ENCODE measurements at regions not wholly inside any gene's neighbourhood (a gene's known extent, or its start where the extent isn't known, plus 50 kb on each side); places are given as distances from the start of the nearest gene placed in this dataset.

- WGBS, 10 experiments, result 0 to 100% (median 80%) methylated on average over 1 of the region's 1 CpG; no CpG with 5 or more reads in 3 of the 10 experiments
- ATAC-seq (replicated peaks in 6 of 8), result peak in 2 of 8 experiments; percentile 29 to 77
- in situ Hi-C loops (cut with MboI; ENCODE audit: low pct_unique_long_range_greater_than_20kb in 2 of 9, low sequenced_read_pairs in 9 of 9, unreplicated experiment in 9 of 9), result no loop called here
- peaks cover 5 to 14% of the 10 kb centered on the region in 2 donors for H3K4me1 ChIP-seq (replicated peaks in 1 of 2)
- H3K27ac ChIP-seq, result no peak overlapping the region
- no peak overlapping the region for H3K4me3 ChIP-seq
Observed at GRCh38 chr1:217109928-217110327, 386.7 kb upstream of the ESRRG start.

DNA sequence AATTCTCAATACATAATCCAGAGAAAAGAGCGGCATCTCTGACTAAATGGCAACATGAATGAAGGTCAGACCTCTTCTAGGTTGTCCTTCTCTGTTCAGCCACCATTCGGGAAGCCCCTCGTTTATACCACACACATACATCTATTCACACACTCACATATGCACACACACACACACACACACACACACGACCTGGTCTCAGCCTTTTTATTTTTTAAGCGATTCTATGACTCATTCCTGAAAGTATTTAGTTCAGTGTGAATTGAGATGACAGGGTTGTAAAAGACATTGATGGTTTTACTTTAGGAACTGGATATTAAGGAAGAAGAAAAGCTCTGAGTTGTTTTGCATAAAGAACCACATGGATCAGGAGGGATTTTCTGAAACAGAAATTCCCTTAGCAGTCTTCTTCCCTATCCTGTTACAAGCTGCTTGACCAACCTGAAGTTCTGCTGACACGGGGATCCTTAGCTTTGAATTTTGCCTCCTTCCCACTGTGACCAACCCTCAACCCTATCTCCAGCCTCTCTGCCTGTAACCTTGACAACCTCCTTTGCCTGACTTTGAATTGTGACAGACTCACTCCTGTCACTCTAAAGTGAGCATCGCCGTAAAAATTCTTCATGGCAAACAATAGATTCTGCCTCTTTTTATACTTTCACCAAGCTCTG lies 383.1 kb upstream of the ESRRG start:
- Histone ChIP-seq H3K27ac (no peak overlapping the region), H3K4me3 (no peak overlapping the region), H3K4me1 (replicated peaks in 1 of 2) (peaks cover 5 to 14% of the 10 kb centered on the region in 2 donors)
- in situ Hi-C loops (cut with MboI; ENCODE audit: low pct_unique_long_range_greater_than_20kb in 2 of 9, low sequenced_read_pairs in 9 of 9, unreplicated experiment in 9 of 9), result no loop called here
- peak; percentile 12 to 67 (median 36) for ATAC-seq (replicated peaks in 6 of 8)
- 14 to 92% (median 54%) methylated on average over 1 to 7 of the region's 8 CpGs for WGBS, 10 experiments

GRCh38 chr1:217105437-217105836 lies 382.2 kb upstream of the ESRRG start:
- Histone ChIP-seq H3K4me1 (replicated peaks in 1 of 2) (peaks cover 5 to 14% of the 10 kb centered on the region in 2 donors), H3K27ac (no peak overlapping the region), H3K4me3 (no peak overlapping the region)
- 17 to 88% (median 71%) methylated on average over 1 to 5 of the region's 5 CpGs; no CpG with 5 or more reads in 2 of the 10 experiments for WGBS, 10 experiments
- in situ Hi-C loops (cut with MboI; ENCODE audit: low pct_unique_long_range_greater_than_20kb in 2 of 9, low sequenced_read_pairs in 9 of 9, unreplicated experiment in 9 of 9), result no loop called here
- peak in 4 of 8 experiments; percentile 39 to 72 (median 42) for ATAC-seq (replicated peaks in 6 of 8)

GRCh38 chr1:217097819-217098218 lies 374.6 kb upstream of the ESRRG start:
- Histone ChIP-seq H3K27ac (no peak overlapping the region), H3K4me1 (replicated peaks in 1 of 2) (no peaks in the 10 kb centered on the region), H3K4me3 (no peak overlapping the region)
- ATAC-seq (replicated peaks in 6 of 8), result no peak
- in situ Hi-C loops (cut with MboI; ENCODE audit: low pct_unique_long_range_greater_than_20kb in 2 of 9, low sequenced_read_pairs in 9 of 9, unreplicated experiment in 9 of 9), result no loop called here

- Histone ChIP-seq H3K4me1 (replicated peaks in 1 of 2) (peaks cover 4 to 9% of the 10 kb centered on the region in 2 donors), H3K27ac (no peak overlapping the region), H3K4me3 (no peak overlapping the region)
- in situ Hi-C loops (cut with MboI; ENCODE audit: low pct_unique_long_range_greater_than_20kb in 2 of 9, low sequenced_read_pairs in 9 of 9, unreplicated experiment in 9 of 9), result no loop called here
- WGBS, 10 experiments, result 40 to 97% (median 88%) methylated on average over 1 to 7 of the region's 7 CpGs
- no peak for ATAC-seq (replicated peaks in 6 of 8)
Observed at GRCh38 chr1:217096200-217096599, 373.0 kb upstream of the ESRRG start.

DNA sequence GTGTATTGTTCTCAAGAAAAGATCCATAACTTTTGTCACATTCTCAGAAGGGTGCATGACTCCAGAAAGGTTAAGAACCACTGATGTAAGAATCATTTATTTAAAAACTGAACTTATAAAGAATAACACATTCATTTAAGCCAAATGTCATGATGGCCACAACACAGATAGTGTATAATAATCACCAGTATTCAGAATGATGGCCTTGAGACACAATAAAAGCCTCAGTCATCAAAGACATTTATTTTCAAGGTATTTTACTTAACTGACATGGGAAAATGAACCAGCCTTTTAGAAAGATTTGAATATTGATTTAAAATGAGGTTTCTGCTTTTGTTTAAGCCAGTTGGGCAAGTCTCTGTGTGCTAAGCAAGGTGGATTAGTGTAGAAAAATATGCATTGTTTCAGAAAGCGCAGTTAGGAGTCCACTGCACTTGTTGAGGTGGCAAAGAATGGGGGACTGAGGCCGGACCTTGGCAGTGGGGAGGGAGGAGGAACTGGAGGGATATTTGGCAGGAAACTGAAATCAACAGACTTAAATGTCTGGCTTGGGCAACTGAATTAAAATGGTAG lies 371.9 kb upstream of the ESRRG start:
- 33 to 100% (median 100%) methylated on average over 1 to 2 of the region's 2 CpGs; no CpG with 5 or more reads in 3 of the 10 experiments for whole genome bisulfite sequencing, 10 experiments
- H3K4me1 ChIP-seq (replicated peaks in 1 of 2), result peaks cover 9 to 11% of the 10 kb centered on the region in 2 donors
- no peak overlapping the region for H3K27ac ChIP-seq
- no peak overlapping the region for H3K4me3 ChIP-seq
- ATAC-seq (replicated peaks in 6 of 8), result no peak
- in situ Hi-C loops (cut with MboI; ENCODE audit: low pct_unique_long_range_greater_than_20kb in 2 of 9, low sequenced_read_pairs in 9 of 9, unreplicated experiment in 9 of 9), result no loop called here

DNA sequence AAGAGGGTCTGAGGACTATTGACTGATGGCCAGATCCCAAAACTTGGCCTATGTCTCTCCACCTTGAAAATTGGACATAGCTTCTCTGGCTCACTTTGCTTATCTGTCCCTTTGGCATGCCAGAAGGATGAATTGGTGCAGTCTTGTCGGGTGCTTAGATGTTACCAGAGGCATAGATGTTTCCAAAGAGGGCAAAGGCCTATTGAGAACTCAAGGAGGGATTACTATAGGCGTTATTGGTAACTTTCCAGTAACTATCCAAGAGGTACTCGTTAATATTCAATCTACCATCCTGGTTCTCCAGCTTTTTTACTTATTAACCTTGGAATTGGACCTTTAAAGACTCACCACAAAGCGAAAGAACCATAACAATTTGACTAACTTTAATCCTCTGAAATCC lies 368.3 kb upstream of the ESRRG start:
- WGBS, 10 experiments, result 22 to 100% (median 90%) methylated on average over 1 to 4 of the region's 4 CpGs; no CpG with 5 or more reads in 1 of the 10 experiments
- H3K27ac ChIP-seq, result no peak overlapping the region
- H3K4me3 ChIP-seq, result peak overlapping the region in 1 of 5 donors; percentile 64
- in situ Hi-C loops (cut with MboI; ENCODE audit: low pct_unique_long_range_greater_than_20kb in 2 of 9, low sequenced_read_pairs in 9 of 9, unreplicated experiment in 9 of 9), result no loop called here
- no peak for ATAC-seq (replicated peaks in 6 of 8)
- peaks cover 23 to 28% of the 10 kb centered on the region in 2 donors for H3K4me1 ChIP-seq (replicated peaks in 1 of 2)

GRCh38 chr1:217090060-217090911 lies 367.1 kb upstream of the ESRRG start:
- ATAC-seq (replicated peaks in 6 of 8), result peak; percentile 25 to 77 (median 34)
- Histone ChIP-seq H3K27ac (peak overlapping the region; percentile 94 to 96), H3K4me3 (peak overlapping the region; percentile 63 to 87 (median 64)), H3K4me1 (replicated peaks in 1 of 2) (peaks cover 23 to 29% of the 10 kb centered on the region in 2 donors)
- in situ Hi-C loops (cut with MboI; ENCODE audit: low pct_unique_long_range_greater_than_20kb in 2 of 9, low sequenced_read_pairs in 9 of 9, unreplicated experiment in 9 of 9), result no loop called here
- 1 to 59% (median 4%) methylated on average over 1 to 24 of the region's 24 CpGs; no CpG with 5 or more reads in 2 of the 10 experiments for WGBS, 10 experiments

DNA sequence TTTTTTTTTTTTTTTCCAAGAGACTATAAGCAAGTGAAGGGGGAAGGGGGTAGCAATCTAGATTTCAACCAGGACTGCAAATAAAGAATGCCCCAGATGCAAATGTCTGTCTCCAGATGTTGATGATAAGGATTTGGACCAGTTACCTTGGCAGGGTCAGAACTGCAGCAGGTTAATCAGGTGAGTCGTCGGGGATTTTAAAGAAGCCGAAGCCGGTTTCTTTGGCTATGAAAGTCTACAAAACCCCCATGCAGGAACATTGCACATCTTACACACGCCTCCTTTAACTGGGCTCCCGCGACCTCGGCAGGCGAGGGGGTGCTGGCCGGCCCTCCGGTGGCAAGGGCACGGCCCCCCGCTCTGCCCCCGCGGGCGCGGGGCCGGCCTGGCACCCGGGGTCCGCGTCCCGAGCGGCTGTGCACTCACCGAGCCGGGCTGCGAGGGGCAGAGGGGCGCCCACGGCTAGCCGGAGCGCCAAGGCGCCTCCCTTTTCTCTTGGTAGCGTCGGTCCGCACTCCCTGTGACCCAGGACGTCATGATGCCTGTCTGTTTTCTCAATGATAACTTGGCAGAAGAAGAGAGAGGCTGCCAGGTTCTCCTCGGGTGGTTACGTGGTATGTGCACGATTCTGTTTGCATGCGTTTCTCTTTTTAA lies 366.3 kb upstream of the ESRRG start:
- Histone ChIP-seq H3K4me3 (peak overlapping the region; percentile 63 to 87 (median 64)), H3K27ac (peak overlapping the region; percentile 94 to 96), H3K4me1 (replicated peaks in 1 of 2) (peaks cover 23 to 29% of the 10 kb centered on the region in 2 donors)
- in situ Hi-C loops (cut with MboI; ENCODE audit: low pct_unique_long_range_greater_than_20kb in 2 of 9, low sequenced_read_pairs in 9 of 9, unreplicated experiment in 9 of 9), result no loop called here
- WGBS, 10 experiments, result 0 to 8% (median 0%) methylated on average over 1 to 23 of the region's 39 CpGs; no CpG with 5 or more reads in 2 of the 10 experiments
- peak; percentile 80 to 93 (median 88) for ATAC-seq (replicated peaks in 6 of 8)

DNA sequence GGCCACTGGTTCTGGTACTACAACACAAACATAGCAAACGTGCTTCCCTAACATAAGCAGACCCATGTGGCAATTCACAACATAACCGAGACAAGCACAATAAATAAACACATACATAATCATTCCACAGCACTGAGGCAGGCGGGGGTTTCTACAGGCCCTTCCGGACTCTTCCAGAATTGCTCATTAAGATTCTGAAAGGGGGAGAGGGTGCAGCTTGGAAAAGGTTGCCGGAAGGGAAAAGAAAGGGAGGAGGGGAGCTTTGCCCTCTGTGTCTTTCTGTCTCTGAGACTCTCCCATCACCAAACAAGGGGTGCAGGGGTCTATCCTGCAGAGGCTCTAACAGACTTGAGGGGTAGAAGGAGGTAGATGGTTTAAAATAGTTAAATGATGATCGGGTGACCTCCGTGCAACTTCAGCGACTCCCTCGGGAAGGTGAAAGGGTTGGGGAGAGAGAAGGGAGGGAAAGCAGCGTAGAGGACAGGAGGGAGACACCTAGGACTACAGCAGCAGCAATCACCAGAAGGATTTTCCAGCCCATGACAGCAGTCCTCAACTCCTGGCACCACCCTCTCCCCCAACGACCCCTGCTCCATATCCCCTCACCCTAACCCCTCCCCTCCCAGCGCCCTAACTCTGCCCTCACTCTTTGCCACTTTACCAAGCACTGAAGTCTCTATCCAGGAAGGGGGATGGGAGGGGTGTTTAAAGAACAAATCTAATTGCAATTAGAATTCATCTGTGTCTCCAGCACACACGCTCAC lies 365.5 kb upstream of the ESRRG start:
- H3K27ac ChIP-seq, result peak overlapping the region; percentile 94 to 96
- 0 to 67% (median 20%) methylated on average over 1 to 9 of the region's 13 CpGs; no CpG with 5 or more reads in 1 of the 10 experiments for WGBS, 10 experiments
- H3K4me1 ChIP-seq (replicated peaks in 1 of 2), result peaks cover 23 to 29% of the 10 kb centered on the region in 2 donors
- H3K4me3 ChIP-seq, result peak overlapping the region; percentile 63 to 87 (median 64)
- peak in 6 of 8 experiments; percentile 5 to 57 (median 49) for ATAC-seq (replicated peaks in 6 of 8)
- in situ Hi-C loops (cut with MboI; ENCODE audit: low pct_unique_long_range_greater_than_20kb in 2 of 9, low sequenced_read_pairs in 9 of 9, unreplicated experiment in 9 of 9), result no loop called here

DNA sequence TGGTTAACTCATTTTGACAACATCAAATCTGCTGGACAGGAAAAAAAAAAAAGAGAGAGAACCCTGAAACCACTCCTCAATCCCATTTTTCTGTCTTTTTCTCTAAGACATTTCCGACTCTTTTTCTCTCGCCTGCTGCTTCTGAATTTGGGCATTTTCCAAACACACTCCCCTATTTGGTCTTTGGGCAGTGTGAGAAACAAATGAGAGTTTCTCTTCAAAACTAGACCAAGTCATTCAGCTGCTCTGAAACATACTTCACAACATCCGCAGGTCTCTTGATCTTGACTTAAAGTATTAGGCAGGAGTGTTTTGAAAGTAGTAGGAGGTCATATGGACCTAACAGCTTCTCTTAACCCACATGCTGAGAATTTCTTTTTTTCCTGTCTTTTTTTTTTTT lies 364.8 kb upstream of the ESRRG start:
- 0 to 86% (median 58%) methylated on average over 1 to 3 of the region's 3 CpGs for WGBS, 10 experiments

DNA sequence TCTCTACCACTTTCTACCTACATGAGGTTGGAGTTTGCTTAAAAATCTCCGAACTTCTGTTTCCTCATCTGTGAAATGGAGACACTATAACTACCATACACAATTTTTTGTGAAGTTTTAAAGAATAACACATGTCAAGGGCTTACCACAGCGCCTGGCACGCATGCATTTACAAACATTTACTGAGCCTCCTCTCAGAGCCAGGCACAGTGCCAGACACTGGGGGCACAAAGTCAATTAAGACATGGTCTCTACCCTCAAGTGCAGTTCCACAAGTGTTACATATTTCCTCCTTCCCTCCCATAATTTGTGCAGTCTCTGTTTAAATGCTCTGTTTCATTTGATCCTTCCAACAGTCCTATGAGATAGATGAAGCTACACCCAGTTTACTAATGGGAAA lies 356.4 kb upstream of the ESRRG start:
- 22 to 100% (median 90%) methylated on average over 1 to 3 of the region's 3 CpGs; no CpG with 5 or more reads in 2 of the 10 experiments for WGBS, 10 experiments
- in situ Hi-C loops (cut with MboI; ENCODE audit: low pct_unique_long_range_greater_than_20kb in 2 of 9, low sequenced_read_pairs in 9 of 9, unreplicated experiment in 9 of 9), result no loop called here
- peaks cover 21% of the 10 kb centered on the region in 2 donors for H3K4me1 ChIP-seq (replicated peaks in 1 of 2)
- no peak for ATAC-seq (replicated peaks in 6 of 8)
- H3K4me3 ChIP-seq, result no peak overlapping the region
- no peak overlapping the region for H3K27ac ChIP-seq

More for the DNA sequence above, 364.8 kb upstream of the ESRRG start:
- peak overlapping the region in 4 of 5 donors; percentile 63 to 87 (median 73) for H3K4me3 ChIP-seq
- H3K4me1 ChIP-seq (replicated peaks in 1 of 2), result peaks cover 23 to 29% of the 10 kb centered on the region in 2 donors
- ATAC-seq (replicated peaks in 6 of 8), result no peak
- H3K27ac ChIP-seq, result no peak overlapping the region
- in situ Hi-C loops (cut with MboI; ENCODE audit: low pct_unique_long_range_greater_than_20kb in 2 of 9, low sequenced_read_pairs in 9 of 9, unreplicated experiment in 9 of 9), result no loop called here
